ENCODE measurements at regions not wholly inside any gene's neighbourhood (a gene's known extent, or its start where the extent isn't known, plus 50 kb on each side); places are given as distances from the start of the nearest gene placed in this dataset.

DNA sequence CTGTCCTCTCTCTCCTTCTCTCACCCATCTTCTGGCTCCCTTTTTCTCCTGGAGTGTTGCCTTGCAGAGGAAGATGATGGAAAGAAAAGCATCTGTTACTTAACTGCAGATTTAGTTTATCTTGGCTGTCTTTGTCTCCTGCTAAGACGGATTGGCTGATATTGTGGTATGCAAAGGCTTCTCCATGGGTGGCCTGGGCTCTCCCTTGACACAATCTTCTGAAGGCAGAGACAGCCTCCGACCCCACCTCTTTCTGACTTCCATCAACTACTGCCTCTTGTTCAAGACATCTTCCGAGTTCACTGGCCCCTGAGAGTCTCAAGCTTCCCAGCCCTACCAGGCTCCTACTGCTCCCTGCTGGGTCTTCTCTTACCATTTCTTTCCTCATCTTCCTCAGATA lies 403.7 kb downstream of the LRRC70 start:
- no peak overlapping the region for H3K27ac ChIP-seq (ENCODE audit: low read depth, low read length, poor library complexity, severe bottlenecking)
- no peaks in the 10 kb centered on the region for H4K20me1 ChIP-seq (ENCODE audit: insufficient read depth, low read length)
- TF ChIP-seq EZH2phosphoT487 (IDR thresholded peaks at IDR 0.05; ENCODE audit: borderline replicate concordance, low read depth, low read length), result no peak
- TF ChIP-seq, protein P1, sequence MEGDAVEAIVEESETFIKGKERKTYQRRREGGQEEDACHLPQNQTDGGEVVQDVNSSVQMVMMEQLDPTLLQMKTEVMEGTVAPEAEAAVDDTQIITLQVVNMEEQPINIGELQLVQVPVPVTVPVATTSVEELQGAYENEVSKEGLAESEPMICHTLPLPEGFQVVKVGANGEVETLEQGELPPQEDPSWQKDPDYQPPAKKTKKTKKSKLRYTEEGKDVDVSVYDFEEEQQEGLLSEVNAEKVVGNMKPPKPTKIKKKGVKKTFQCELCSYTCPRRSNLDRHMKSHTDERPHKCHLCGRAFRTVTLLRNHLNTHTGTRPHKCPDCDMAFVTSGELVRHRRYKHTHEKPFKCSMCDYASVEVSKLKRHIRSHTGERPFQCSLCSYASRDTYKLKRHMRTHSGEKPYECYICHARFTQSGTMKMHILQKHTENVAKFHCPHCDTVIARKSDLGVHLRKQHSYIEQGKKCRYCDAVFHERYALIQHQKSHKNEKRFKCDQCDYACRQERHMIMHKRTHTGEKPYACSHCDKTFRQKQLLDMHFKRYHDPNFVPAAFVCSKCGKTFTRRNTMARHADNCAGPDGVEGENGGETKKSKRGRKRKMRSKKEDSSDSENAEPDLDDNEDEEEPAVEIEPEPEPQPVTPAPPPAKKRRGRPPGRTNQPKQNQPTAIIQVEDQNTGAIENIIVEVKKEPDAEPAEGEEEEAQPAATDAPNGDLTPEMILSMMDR (conservative IDR thresholded peaks at IDR 0.05; ENCODE audit: low read length), result no peak
- H3K4me3 ChIP-seq (ENCODE audit: low read depth, low read length, poor library complexity, severe bottlenecking), result no peak overlapping the region
- H3K9me3 ChIP-seq (ENCODE audit: low read length), result no peaks in the 10 kb centered on the region
- no peak overlapping the region for H3K4me2 ChIP-seq (ENCODE audit: low read length)
- no peaks in the 10 kb centered on the region for H3K36me3 ChIP-seq (ENCODE audit: insufficient read depth, low read length)
- no peak overlapping the region for H2AFZ ChIP-seq (ENCODE audit: low read length)
- H3K9me2 ChIP-seq (ENCODE audit: insufficient read depth, low read length), result no peaks in the 10 kb centered on the region
- no peaks in the 10 kb centered on the region for H3K4me1 ChIP-seq (ENCODE audit: insufficient read depth, low read length, poor library complexity, severe bottlenecking)
- CTCF ChIA-PET (ENCODE audit: unreplicated experiment), result no interaction called here
- intact Hi-C loops (cut with micrococcal nuclease; ENCODE audit: unreplicated experiment), result no loop called here
- no peak for DNase-seq (ENCODE audit: low spot score)
- no peaks in the 10 kb centered on the region for H3K79me2 ChIP-seq (ENCODE audit: insufficient read depth, low read depth, low read length)
- BruUV-seq (replicated peaks), result no TSS peak
- POLR2A ChIA-PET, result no interaction called here

DNA sequence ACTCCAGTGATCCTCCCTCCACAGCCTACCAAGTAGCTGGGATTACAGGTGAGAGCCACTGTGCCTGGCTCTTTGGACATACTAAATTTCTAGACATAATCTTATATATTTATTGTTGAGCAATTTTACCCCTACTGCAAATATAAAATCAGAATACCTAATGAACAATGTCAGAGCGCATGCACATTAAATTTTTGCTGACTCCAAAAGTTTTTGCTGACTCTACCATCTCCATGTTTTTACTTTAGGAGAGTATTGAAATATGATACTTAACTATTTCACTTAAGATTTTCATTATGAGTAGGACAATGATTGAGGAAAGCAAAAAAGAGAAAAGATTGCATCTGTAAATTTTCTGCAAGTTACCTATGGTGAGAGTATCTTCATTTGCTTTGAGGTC lies 402.3 kb downstream of the LRRC70 start:
- ChIA-PET CTCF (ENCODE audit: unreplicated experiment) (no interaction called here), POLR2A (no interaction called here)
- DNase-seq (ENCODE audit: low spot score), result no peak
- Histone ChIP-seq H3K4me3 (ENCODE audit: low read depth, low read length, poor library complexity, severe bottlenecking) (no peak overlapping the region), H3K4me2 (ENCODE audit: low read length) (no peak overlapping the region), H4K20me1 (ENCODE audit: insufficient read depth, low read length) (no peaks in the 10 kb centered on the region), H3K36me3 (ENCODE audit: insufficient read depth, low read length) (no peaks in the 10 kb centered on the region), H3K27ac (ENCODE audit: low read depth, low read length, poor library complexity, severe bottlenecking) (no peak overlapping the region), H3K9me3 (ENCODE audit: low read length) (no peaks in the 10 kb centered on the region), H3K79me2 (ENCODE audit: insufficient read depth, low read depth, low read length) (no peaks in the 10 kb centered on the region), H3K4me1 (ENCODE audit: insufficient read depth, low read length, poor library complexity, severe bottlenecking) (no peaks in the 10 kb centered on the region), H3K9me2 (ENCODE audit: insufficient read depth, low read length) (no peaks in the 10 kb centered on the region), H2AFZ (ENCODE audit: low read length) (no peak overlapping the region)
- TF ChIP-seq, protein P1 (conservative IDR thresholded peaks at IDR 0.05; ENCODE audit: low read length), result no peak
- no peak for TF ChIP-seq EZH2phosphoT487 (IDR thresholded peaks at IDR 0.05; ENCODE audit: borderline replicate concordance, low read depth, low read length)
- intact Hi-C loops (cut with micrococcal nuclease; ENCODE audit: unreplicated experiment), result no loop called here
- BruUV-seq (replicated peaks), result no TSS peak

DNA sequence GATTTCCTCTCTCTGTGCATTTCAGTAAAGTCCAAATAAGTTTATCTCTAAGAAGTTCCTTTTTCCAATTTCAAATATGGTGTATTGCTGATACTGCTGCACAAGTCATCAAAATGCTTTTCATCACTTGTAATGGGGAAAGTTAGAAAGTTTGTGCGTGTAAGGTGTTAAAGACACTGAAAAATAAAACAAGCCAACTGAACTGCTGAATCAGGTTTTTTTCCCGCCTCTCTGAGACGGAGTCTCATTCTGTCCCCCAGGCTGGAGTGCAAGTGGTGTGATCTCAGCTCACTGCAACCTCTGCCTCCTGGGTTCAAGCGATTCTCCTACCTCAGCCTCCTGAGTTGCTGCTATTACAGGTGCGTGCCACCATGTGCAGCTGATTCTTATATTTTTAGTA lies 400.9 kb downstream of the LRRC70 start:
- no TSS peak for BruUV-seq (replicated peaks)
- H4K20me1 ChIP-seq (ENCODE audit: insufficient read depth, low read length), result no peaks in the 10 kb centered on the region
- H3K4me1 ChIP-seq (ENCODE audit: insufficient read depth, low read length, poor library complexity, severe bottlenecking), result no peaks in the 10 kb centered on the region
- H3K4me3 ChIP-seq (ENCODE audit: low read depth, low read length, poor library complexity, severe bottlenecking), result no peak overlapping the region
- no peaks in the 10 kb centered on the region for H3K9me3 ChIP-seq (ENCODE audit: low read length)
- DNase-seq (ENCODE audit: low spot score), result no peak
- no peaks in the 10 kb centered on the region for H3K36me3 ChIP-seq (ENCODE audit: insufficient read depth, low read length)
- intact Hi-C loops (cut with micrococcal nuclease; ENCODE audit: unreplicated experiment), result no loop called here
- H3K27ac ChIP-seq (ENCODE audit: low read depth, low read length, poor library complexity, severe bottlenecking), result no peak overlapping the region
- TF ChIP-seq EZH2phosphoT487 (IDR thresholded peaks at IDR 0.05; ENCODE audit: borderline replicate concordance, low read depth, low read length), result no peak
- TF ChIP-seq, protein P1 (conservative IDR thresholded peaks at IDR 0.05; ENCODE audit: low read length), result no peak
- H2AFZ ChIP-seq (ENCODE audit: low read length), result no peak overlapping the region
- H3K4me2 ChIP-seq (ENCODE audit: low read length), result no peak overlapping the region
- ChIA-PET POLR2A (no interaction called here), CTCF (ENCODE audit: unreplicated experiment) (no interaction called here)
- no peaks in the 10 kb centered on the region for H3K9me2 ChIP-seq (ENCODE audit: insufficient read depth, low read length)
- no peaks in the 10 kb centered on the region for H3K79me2 ChIP-seq (ENCODE audit: insufficient read depth, low read depth, low read length)
